Middle frontal gyrus (tissue), 1 donor: ENCODE measurements at regions not wholly inside any gene's neighbourhood (a gene's known extent, or its start where the extent isn't known, plus 50 kb on each side); places are given as distances from the start of the nearest gene placed in this dataset.

ENCODE experiments used
- DNase-seq: peaks from one replicate; pipeline ENCODE4 v3.0.0-alpha.2; 2015; ENCODE audit warnings: low spot score; ENCODE audit errors: extremely low spot score

DNA sequence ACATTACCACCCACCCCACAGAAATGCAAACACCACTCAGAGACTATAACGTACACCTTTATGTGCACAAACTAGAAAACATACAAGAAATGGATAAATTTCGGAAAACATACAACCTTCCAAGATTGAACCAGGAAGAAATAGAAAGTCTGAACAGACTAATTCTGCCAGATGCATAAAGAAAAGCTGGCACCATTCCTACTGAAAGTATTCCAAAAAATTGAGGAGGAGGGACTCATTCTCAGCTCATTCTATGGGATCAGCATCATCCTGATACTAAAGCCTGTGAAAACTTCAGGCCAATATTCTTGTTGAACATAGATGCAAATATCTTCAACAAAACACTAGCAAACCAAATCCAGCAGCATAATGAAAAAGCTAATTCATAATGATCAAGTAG is 115.1 kb upstream of the CD180 start:
- no peak for DNase-seq

DNA sequence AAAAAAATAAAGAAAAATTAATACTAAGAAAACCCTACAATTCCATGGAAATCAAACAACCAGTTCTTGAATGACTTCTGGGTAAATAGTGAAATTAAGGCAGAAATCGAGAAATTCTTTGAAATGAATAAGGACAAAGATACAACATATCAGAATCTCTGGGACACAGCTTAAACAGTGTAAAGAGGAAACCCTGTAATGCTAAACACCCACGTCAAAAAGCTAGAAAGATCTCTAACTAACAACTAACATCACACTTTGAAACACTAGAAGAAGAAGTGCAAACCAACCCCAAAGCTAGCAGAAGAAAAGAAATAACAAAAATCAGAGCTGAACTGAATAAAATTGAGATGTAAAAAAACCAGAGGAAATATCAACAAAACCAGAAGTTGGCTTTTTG is 114.6 kb upstream of the CD180 start:
- no peak for DNase-seq

DNA sequence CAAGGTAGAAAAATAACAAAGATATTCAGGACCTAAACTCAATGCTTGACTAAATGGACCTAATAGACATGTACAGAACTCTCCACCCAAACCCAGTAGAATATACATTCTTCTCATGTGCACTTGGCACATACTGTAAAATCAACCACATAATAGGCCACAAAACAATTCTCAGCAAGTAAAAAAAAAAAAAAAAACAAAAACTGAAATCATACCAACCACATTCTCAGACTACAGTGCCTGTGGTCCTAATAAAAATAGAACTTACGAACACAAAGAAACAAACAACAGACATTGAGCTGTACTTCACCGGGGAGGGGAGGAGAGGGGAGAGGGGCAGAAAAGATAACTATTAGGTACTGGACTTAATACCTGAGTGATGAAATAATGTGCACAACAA is 114.1 kb upstream of the CD180 start:
- no peak for DNase-seq

DNA sequence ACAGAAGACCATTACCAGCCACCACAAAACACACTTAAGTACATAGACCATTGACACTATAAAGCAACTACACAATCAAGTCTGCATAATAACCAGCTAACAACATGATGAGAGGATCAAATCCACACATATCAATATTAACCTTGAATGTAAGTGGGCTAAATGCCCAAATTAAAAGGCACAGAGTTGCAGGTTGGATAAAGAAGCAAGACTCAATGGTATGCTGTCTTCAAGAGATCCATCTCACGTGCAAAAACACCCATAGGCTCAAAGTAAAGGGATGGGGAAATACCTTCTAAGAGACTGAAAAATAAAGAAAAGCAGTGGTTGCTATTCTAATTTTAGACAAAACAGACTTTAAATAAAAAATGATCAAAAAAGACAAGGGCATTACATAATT is 113.6 kb upstream of the CD180 start:
- DNase-seq, result no peak

DNA sequence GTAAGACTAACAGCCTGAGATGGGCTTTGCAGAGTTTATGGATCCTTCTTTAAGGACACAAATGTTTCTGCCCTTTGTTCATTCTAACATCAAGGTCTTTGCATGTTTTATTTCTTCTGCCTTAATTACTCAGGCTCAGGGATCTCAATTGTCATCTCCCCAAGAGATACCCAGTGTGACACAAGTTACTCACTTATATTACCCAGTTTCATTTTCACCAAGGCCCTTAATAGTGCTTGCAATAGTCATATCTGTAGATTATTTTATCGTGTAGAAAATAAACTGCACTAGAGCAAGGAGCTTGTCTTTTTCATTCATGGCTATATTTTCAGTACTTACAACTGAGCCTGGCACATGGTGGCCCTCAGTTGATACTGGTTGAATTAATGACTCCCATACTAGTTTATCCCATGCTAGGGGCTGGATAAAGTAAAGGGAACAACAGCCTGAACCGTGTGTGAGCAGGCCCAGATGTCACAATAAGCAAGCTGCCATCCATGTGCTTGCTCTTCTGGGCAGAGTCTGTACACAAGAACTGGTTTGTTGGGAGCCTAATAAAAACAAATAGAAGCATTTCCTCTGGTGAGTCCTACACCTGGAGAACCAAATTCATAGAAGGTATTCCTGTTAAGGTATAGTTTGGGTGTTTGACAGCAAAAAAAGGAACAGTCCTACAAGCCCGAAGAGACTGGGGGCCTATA is 112.5 kb upstream of the CD180 start:
- DNase-seq, result no peak

DNA sequence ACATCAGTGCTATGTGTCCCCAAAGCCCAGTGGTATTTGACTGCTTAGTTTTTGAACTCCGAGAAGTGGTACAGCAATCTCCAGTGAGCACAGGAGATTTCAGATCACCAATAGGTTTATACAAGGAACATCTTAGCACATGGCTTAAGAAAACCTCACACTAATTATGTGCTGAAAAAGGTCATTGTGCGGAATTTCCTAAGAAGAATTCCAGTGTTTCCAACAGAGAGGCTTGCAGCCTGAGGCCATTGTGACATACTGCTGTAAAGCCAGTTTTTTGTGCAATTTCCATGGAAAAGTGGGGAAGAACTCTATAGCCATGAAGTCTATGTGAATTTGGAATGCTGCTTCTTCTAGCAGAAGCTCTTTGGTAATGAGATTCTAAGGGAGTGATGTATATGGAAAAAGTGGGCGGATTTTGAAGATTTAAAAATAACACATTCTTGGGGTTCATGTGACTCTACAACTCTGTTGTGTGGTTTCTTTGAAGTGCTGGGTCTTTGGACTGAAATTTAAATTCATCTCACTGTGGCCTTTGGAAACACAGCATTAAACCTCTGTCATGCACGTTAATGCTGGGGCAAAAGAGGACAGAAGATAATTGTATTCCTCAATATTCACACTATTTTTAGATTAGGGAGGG is 110.5 kb upstream of the CD180 start:
- DNase-seq, result no peak

DNA sequence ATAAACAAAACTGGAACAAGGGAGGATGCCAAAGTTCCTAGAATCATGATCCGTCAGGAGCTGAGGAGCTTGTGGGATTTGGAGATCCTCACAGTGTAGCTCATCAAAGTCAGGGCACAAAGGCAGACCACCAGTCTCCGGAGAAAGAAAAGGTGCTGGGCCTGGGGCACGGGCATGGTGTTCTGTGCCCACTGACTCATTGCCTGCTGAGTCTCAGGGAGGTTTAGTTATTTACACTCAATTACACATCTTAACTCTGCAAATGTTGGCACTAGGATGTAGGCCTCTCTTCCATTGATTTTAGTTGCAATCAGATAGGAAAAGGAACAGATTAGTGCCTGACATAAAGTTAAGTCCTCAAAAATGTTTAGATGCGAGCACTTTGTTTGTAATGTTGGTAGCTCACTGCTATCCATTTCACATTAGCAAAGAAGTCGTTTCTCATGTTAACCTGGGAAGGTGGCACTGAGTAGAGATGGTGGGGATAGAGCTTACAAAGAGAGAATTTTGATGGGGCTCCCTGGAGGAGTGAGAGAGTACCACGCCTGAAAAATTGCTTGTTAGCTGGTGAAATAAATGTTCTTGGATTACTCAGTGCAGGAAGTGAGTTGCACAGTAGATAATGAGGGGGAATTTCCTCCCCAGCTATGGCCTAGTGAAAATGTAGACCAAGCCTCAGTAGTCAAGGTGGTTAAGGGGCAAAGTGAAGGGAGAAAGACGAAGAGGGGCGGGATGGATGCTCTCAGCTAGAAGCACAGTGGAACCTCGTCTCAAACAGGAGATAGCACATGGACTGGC is 109.5 kb upstream of the CD180 start:
- DNase-seq, result no peak

DNA sequence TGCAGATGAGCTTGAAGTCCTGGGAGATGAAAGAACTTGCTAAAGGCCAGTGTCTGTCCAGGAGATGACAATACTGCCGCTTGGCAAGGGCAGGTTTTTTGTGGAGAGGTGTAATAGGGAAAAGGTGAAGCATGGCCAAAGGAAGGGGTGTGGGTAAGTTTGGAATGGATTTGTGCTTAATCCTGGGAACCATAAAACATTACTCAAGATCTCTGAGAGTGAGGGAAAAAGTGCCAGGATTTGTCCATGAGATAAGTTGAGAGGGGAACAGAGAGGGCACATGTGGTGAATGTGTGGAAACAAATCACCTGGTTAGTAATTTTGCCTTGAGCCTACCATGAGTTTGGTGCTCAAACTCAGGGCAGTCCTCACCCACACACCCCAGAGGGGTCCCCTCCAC is 108.8 kb upstream of the CD180 start:
- DNase-seq, result no peak

DNA sequence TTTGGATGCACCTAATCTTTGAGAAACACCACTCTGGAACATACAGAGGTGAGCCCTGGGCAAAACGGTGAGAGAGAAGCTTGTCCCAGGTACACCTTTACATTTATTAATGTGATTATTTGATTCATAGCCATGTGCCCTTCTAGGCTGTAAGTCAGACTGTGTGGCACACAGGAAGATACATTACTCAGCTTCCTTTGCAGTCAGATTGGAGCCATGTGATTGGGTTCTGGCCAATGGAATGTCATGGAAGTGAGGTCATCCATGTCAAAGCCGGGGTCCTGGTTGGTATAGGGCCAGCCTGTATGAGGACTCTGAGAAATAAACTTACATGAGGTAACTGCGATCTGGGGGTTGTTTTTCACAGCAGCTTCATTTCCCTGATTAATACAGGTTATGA is 106.8 kb upstream of the CD180 start:
- no peak for DNase-seq

DNA sequence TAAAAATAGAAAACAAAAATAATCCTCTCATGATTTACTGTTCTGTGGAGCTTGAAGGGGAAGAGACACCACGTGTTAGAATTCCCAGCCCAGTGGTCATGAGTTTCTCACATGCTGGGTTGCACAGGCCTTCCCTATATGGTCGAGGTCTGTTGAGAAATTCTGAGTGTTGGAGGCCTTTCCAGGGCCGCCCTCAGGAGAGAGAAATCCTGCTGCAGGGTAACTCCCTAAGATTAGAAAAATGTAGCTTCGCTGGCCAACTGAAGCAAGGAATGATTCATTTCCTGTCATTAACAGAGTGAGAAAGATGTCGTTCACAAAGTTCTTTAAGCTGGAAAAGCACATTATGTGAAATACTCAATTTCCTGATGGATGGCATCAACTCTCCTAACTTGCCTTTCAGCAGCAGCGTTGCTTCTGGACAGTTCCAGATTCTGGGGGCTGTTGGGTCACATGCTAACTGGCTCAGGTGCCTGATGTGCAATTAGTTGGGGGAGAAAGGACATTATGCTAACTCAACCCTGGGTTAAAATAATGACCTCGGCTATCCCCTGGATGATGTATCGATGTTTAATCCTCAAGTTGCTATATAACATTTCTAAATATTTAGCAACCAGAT is 104.8 kb upstream of the CD180 start:
- no peak for DNase-seq

DNA sequence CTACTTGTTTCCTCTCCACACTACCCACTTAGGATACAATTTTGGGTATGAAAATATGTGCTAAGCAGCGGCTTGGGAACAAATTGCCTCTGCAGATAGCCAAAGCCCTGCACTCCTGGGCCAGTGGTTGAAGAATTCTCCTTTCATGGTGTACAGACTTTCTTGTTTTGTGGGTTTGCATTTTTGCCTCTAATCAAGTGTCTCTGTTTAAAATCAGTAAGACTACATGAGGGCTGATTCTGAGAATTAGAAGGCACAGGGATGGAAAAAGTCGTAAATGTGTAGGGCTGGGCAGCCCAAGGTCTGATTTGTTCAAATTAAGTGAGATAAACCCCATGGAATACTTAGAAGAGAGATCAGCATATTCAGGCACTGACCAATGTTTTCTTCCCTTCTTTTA is 103.7 kb upstream of the CD180 start:
- no peak for DNase-seq

DNA sequence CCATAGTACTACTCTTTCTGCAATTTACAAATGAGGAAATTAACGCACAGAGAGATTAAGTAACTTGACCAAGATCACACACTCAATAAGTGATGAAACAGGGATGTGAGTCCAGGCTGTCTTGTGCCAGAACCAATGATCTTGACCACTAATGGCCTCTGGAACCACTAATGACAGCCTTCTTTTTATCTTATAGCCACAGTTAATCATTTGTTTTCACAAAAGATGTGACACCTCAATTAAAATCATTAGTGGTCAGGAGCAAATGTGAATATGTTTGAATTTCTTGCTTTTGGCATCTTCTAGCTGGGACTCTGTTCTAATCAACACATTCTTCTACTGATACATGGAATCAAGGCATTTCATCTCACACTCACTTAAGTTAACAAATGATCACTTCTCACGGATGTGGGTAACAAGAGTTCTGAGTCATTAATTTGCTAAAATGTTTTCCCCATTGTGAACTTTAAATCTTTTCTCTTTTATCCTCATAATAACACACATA is 102.7 kb upstream of the CD180 start:
- no peak for DNase-seq

DNA sequence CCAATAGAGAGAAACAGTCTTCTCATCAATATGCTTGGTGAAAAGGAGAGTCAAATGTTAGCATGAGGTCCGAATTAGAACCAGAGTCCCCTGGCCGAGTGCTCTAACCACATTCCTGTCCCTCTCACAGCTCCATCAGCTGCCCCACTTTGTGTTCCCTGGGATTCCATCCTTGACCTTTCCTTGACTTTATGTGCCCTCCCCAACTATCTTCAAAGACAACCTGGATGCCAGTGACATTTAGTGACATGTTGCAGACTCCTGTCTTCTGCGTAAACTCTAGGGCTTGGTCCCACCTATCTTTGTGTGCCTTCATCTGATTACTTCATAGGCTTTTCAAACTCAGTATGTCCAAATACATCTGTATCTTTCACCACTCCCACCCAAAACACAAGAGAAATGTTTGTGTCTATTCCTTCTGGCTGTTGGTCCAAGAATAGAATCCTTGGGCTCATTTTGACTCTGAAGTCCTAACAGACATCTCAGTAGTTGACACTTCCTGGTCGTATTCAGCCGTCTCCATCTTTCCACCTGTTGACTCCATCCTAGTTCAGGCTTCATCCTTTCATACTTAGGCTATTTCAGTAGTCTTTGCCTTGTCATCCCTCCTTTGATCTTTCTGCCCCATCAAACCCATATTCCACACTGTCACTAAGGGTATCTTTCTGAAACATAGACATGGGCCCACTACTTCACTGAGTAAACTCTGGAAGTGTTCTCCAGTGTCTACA is 101.4 kb upstream of the CD180 start:
- no peak for DNase-seq

DNA sequence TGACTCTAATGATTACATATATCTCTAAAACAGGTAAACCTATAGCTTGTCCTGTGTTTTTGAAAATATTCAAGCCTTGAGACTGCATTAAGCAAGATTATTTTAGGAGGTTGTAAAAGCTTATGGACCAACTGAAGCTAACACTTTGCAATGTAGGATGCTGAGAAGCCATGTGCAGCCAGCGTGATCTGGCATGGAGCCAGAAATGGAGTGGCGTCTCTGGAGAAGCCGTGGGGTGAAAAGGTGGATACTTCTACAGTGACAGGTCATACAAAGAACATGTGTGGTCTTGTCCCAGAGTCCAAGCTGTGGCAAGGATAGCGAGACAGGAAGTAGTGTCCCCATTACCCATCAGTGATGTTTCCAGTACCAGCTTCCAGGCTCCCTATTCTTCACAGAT is 100.8 kb upstream of the CD180 start:
- DNase-seq, result no peak

DNA sequence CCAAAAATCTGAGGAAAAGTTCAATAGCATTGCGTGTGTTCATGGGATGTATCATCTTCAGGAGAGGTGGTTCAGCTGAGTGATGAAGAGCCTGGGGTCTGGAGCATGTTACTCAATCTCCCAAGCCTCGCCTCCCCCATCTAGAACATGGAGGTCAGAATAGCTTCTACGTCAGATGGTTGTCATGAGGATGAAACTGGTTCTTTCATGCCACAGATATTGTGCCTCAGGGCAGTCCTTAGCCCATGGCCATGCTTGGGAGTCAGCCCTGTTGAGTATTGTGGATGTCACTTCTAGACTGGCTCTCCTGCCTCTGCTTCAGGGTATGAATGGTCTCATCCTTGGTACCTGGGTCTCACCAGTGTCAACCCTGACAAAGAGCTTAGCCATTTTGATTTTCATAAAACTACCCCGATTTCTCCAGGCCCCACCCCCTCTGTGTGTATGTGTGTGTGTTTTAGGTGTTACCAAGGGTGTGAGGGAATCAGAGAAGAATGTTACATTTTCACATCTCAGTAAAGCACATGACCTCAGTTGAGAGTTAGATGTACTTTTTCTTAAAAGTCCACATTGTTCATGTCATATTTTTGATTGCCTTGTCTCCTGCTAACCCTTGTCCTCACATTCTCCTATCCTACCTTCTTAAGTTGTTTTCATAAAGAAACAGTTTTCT is 97.8 kb upstream of the CD180 start:
- DNase-seq, result no peak

DNA sequence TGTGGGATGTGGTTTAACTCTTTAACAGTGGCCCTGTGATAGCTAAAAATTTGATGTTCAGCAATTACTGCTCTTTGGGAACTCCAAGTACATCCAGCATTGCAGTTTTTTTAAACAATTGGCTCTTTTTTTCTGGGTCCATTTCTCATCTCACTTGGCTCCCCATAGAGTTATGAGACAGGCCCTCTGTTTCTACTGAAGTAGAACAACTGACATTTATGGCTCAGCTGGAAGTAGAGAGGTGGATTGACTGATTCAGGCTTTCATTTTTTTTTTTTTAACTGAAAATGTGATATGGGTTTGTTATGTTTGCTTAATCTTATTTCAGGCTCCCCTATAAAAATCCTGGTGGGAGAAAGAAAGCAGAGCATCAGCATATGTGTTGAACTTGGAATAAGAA is 96.6 kb upstream of the CD180 start:
- DNase-seq, result no peak

DNA sequence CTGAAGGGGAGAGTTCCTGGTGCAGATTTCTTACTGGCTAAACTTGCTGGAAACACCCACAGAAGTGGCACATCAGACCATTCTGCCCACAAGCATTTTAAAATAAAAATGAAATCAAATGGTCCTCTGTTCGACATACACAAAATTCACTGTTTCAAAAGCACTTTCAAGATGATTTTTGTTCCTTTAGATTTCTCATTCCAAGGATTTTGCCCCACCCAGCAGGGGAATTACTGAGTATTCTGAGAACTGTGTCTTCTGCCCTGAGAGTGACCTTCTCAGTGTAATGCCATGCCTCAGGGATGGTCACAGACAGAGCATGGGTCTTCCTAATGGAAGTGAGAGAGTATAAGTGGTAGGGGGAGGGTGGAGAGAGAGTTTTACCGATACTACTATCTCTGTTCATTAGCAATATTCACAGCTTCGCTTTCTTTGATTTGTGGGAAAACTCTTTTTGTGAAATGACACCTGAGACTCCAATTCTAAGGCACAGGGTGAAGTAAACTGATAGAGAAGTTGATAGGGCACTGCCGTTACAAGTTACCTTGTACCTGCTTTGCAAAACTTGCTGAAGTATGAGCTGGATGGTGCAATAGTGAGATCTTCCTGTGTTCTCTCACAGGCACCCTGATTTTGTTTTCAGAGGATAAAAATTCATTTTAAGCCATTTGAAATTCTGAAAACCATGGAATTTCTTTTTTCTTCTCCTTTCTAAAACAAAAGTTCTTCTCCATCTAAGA is 95.8 kb upstream of the CD180 start:
- DNase-seq, result no peak

DNA sequence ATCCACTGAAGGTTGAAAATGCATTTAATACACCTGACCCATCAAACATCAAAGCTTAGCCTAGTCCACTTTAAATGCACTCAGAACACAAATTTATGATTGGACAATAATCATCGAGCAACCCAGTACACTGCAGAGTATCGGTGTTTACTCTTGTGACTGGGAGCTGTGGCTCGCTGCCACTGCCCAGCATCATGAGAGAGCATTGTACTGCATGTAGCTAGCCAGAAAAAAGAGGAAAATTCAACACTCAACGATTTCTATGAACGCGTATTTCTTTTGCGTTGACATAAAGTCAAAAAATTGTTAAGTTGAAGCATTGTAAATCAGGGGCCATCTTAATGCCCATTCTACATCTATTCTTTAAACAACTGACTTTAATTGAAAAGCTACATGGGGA is 95.1 kb upstream of the CD180 start:
- no peak for DNase-seq

DNA sequence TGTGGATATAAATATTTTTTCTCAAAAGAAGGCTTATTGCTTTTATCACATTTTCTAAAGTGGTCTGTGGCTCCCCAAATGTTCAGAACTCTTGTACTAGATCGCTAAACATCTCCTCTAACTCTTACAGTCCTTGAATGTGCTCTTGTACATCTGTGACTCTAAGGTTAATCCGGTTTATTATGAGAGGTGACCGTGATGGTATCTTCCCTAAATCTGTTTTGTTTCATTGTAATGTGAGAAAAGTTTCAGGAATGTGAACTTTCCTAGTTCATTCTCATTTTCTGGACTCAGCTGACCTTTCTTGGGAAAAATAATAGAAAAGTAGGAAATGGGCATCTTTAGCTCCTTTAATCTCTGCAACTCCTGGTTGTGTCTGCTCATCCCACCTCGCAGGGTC is 94.5 kb upstream of the CD180 start:
- DNase-seq, result no peak

DNA sequence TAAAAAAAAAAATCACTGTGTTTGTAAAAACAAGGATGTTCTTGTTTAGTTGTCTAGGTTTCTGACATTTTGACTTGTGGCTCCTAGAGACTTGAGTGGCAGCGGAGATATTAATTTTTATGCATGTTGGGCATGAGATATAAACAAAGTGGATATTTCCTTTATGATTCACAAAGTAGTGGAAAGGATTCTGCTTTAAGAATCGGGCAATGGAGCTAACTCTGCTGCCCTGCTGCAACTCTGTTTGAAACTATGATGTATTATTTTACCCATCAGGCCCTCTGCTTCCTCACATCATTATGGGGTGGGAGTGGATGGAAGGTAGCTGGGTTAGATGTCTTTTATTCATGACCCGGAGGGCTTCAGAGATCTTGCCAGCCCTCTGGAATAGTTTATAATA is 94.1 kb upstream of the CD180 start:
- no peak for DNase-seq
